SK-N-SH treated with all-trans-retinoic acid at 6 μM for 48 hours (cell line): ENCODE measurements at regions not wholly inside any gene's neighbourhood (a gene's known extent, or its start where the extent isn't known, plus 50 kb on each side); places are given as distances from the start of the nearest gene placed in this dataset.

Experiments
- ATAC-seq: fragments of 200-7000 bp; cut with Tn5 transposase; 3 replicates; pipeline ENCODE4 v1.9.1; 2020; ENCODE audit warnings: mild to moderate bottlenecking, moderate library complexity
- ARNTL ChIP-seq: fragments of 450-650 bp; formaldehyde crosslinking; IDR thresholded peaks from 2 replicates; pipeline ENCODE4 v1.5.0; 2020; ENCODE audit warnings: low read depth, mild to moderate bottlenecking, moderate library complexity, borderline replicate concordance
- BACH2 ChIP-seq: fragments of 250-450 bp; sonication (Bioruptor Pico); IDR thresholded peaks from 2 replicates; pipeline ENCODE4 v1.9.0; 2021; ENCODE audit warnings: mild to moderate bottlenecking, borderline replicate concordance
- CSDC2 ChIP-seq: fragments of 250-450 bp; sonication (Bioruptor Pico); IDR thresholded peaks from 2 replicates; pipeline ENCODE4 v1.5.0; 2020; ENCODE audit warnings: mild to moderate bottlenecking, moderate library complexity
- ESRRG ChIP-seq: fragments of 250-450 bp; sonication (Bioruptor Pico); IDR thresholded peaks from 2 replicates; pipeline ENCODE4 v1.6.1; 2021; ENCODE audit warnings: mild to moderate bottlenecking
- GLIS3 ChIP-seq: fragments of 250-450 bp; sonication (Bioruptor Pico); IDR thresholded peaks from 2 replicates; pipeline ENCODE4 v1.5.0; 2020; ENCODE audit warnings: mild to moderate bottlenecking, moderate library complexity
- ISL1 ChIP-seq: fragments of 250-450 bp; sonication (Bioruptor Pico); IDR thresholded peaks from 2 replicates; pipeline ENCODE4 v2.1.2; 2022; ENCODE audit warnings: mild to moderate bottlenecking, moderate library complexity
- OSR1 ChIP-seq: fragments of 250-450 bp; sonication (Bioruptor Pico); IDR thresholded peaks from 2 replicates; pipeline ENCODE4 v1.8.0; 2022; ENCODE audit warnings: moderate library complexity, mild to moderate bottlenecking, inconsistent platforms
- PATZ1 ChIP-seq: fragments of 250-450 bp; sonication (Bioruptor Pico); IDR thresholded peaks from 2 replicates; pipeline ENCODE4 v1.8.0; 2020; ENCODE audit warnings: mild to moderate bottlenecking, moderate library complexity, borderline replicate concordance
- POU6F1 ChIP-seq: fragments of 250-450 bp; sonication (Bioruptor Pico); IDR thresholded peaks from 2 replicates; pipeline ENCODE4 v1.8.0; 2021; ENCODE audit warnings: low read depth, mild to moderate bottlenecking, moderate library complexity, borderline replicate concordance
- PPARA ChIP-seq: fragments of 250-450 bp; sonication (Bioruptor Pico); IDR thresholded peaks from 2 replicates; pipeline ENCODE4 v1.5.0; 2020; ENCODE audit warnings: mild to moderate bottlenecking, borderline replicate concordance
- RARB ChIP-seq: fragments of 250-450 bp; sonication (Bioruptor Pico); IDR thresholded peaks from 2 replicates; pipeline ENCODE4 v1.8.0; 2021; ENCODE audit warnings: mild to moderate bottlenecking, moderate library complexity
- SNAI2 ChIP-seq: fragments of 250-450 bp; sonication (Bioruptor Pico); IDR thresholded peaks from 2 replicates; pipeline ENCODE4 v1.5.0; 2020; ENCODE audit warnings: mild to moderate bottlenecking, moderate library complexity
- TCF4 ChIP-seq: fragments of 250-450 bp; sonication (Bioruptor Pico); IDR thresholded peaks from 2 replicates; pipeline ENCODE4 v1.8.0; 2021; ENCODE audit warnings: mild to moderate bottlenecking, moderate library complexity, borderline replicate concordance
- TOX ChIP-seq: fragments of 250-450 bp; sonication (Bioruptor Pico); IDR thresholded peaks from 2 replicates; pipeline ENCODE4 v1.8.0; 2021; ENCODE audit warnings: mild to moderate bottlenecking, moderate library complexity, borderline replicate concordance
- ZC3H10 ChIP-seq: fragments of 250-450 bp; sonication (Bioruptor Pico); IDR thresholded peaks from 2 replicates; pipeline ENCODE4 v1.5.1; 2021; ENCODE audit warnings: mild to moderate bottlenecking, moderate library complexity
- ZFP3 ChIP-seq: fragments of 250-450 bp; sonication (Bioruptor Pico); IDR thresholded peaks from 2 replicates; pipeline ENCODE4 v1.5.0; 2020; ENCODE audit warnings: mild to moderate bottlenecking, moderate library complexity
- ZFP30 ChIP-seq: fragments of 450-650 bp; formaldehyde crosslinking; IDR thresholded peaks from 2 replicates; pipeline ENCODE4 v1.5.0; 2022; ENCODE audit warnings: mild to moderate bottlenecking, moderate library complexity
- ZNF565 ChIP-seq: fragments of 450-650 bp; formaldehyde crosslinking; conservative IDR thresholded peaks from 2 replicates; pipeline ENCODE4 v1.5.0; 2020; ENCODE audit warnings: low read depth, mild to moderate bottlenecking, moderate library complexity
- ZNF70 ChIP-seq: fragments of 450-650 bp; formaldehyde crosslinking; IDR thresholded peaks from 2 replicates; pipeline ENCODE4 v1.5.0; 2020; ENCODE audit warnings: mild to moderate bottlenecking, moderate library complexity
- ZNF8 ChIP-seq: fragments of 450-650 bp; formaldehyde crosslinking; IDR thresholded peaks from 2 replicates; pipeline ENCODE4 v1.5.0; 2020; ENCODE audit warnings: mild to moderate bottlenecking, moderate library complexity
- TF ChIP-seq, protein P1 (sequence below): fragments of 250-450 bp; sonication (Bioruptor Pico); IDR thresholded peaks from 2 replicates; pipeline ENCODE4 v1.5.1; 2020; ENCODE audit warnings: low read depth, mild to moderate bottlenecking, moderate library complexity
- TF ChIP-seq, protein P2 (sequence below): fragments of 250-450 bp; sonication (Bioruptor Pico); IDR thresholded peaks from 2 replicates; pipeline ENCODE4 v1.5.0; 2020; ENCODE audit warnings: mild to moderate bottlenecking, moderate library complexity

DNA sequence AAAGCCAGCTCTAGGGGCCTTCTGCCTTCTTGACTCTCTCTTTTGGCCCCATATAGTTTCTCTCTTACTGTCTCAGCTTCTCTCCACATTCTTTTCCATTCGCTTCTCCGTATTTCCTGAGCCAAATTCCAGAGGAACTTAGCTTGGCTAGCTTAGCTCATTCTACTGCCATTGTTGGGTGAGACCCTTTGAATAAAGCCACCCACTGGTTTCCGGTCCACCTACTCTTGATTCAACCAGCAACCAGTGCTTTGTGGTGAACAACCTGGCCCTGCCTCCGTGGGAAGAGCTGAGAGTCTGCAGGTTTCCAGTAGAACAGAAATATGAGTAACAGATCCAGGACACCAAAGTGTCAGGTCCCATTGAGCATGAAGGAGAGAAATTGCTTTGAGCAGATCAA is 81.3 kb upstream of the ARHGAP20 start:
- TF ChIP-seq OSR1 (CRISPR knock-in tag) (no peak), ZFP3 (CRISPR knock-in tag) (no peak)
- no peak for ATAC-seq

DNA sequence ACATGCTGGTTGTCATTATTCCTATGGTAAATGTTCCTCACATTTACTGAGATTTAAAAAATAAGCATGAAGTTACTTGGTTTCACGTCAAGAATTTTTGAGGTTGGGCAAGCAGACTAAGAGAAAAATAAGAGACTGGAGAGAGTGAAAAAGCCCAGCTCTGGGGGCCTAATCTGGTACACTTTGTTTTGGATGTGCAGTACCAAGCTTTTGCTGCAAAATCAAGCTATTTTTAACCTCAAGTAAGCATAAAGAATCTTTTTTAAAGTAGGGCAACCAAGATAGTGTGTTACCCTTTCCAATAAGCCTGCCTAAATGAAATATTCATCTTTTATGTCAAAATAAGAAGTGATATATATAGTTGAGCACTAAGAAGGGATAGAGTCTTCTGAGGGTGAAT is 79.4 kb upstream of the ARHGAP20 start:
- no peak for TF ChIP-seq ESRRG (CRISPR knock-in tag)
- no peak for TF ChIP-seq PATZ1 (CRISPR knock-in tag)
- no peak for TF ChIP-seq ZFP30 (CRISPR knock-in tag)
- TF ChIP-seq OSR1 (CRISPR knock-in tag): no peak
- no peak for TF ChIP-seq PPARA (CRISPR knock-in tag)
- TF ChIP-seq ZC3H10 (CRISPR knock-in tag): no peak
- no peak for TF ChIP-seq RARB (CRISPR knock-in tag)
- TF ChIP-seq ZNF8 (CRISPR knock-in tag): no peak
- TF ChIP-seq, protein P1, sequence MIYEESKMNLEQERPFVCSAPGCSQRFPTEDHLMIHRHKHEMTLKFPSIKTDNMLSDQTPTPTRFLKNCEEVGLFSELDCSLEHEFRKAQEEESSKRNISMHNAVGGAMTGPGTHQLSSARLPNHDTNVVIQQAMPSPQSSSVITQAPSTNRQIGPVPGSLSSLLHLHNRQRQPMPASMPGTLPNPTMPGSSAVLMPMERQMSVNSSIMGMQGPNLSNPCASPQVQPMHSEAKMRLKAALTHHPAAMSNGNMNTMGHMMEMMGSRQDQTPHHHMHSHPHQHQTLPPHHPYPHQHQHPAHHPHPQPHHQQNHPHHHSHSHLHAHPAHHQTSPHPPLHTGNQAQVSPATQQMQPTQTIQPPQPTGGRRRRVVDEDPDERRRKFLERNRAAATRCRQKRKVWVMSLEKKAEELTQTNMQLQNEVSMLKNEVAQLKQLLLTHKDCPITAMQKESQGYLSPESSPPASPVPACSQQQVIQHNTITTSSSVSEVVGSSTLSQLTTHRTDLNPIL (CRISPR knock-in tag): no peak
- TF ChIP-seq ZFP3 (CRISPR knock-in tag): no peak
- no peak for TF ChIP-seq CSDC2 (CRISPR knock-in tag)
- TF ChIP-seq ZNF70 (CRISPR knock-in tag): no peak
- no peak for TF ChIP-seq TOX (CRISPR knock-in tag)
- TF ChIP-seq, all 23 proteins: peak for 0
- no peak for ATAC-seq

DNA sequence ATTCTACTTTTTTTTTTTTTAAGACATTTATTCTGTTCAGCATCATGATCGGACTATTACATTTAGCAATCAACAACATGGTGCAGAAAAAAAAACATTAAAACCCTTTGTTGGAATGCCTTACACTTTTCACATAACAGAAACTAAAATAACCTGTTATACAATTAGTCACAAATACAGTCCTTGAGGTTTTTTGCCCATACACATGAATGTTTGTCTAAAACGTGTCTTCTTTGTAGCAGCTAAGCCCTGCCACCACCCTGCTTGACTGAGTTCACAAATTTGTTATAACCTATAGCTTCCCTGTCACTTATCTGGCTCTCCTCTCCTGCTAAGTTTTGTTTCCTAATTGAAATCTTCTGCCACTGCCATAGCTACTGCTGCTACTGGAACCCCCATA is 75.4 kb upstream of the ARHGAP20 start:
- no peak for ATAC-seq
- no peak for TF ChIP-seq POU6F1 (CRISPR knock-in tag)
- no peak for TF ChIP-seq TCF4 (CRISPR knock-in tag)
- no peak for TF ChIP-seq ZNF70 (CRISPR knock-in tag)
- no peak for TF ChIP-seq ZC3H10 (CRISPR knock-in tag)
- TF ChIP-seq ZNF565: no peak
- no peak for TF ChIP-seq CSDC2 (CRISPR knock-in tag)
- TF ChIP-seq ZNF8 (CRISPR knock-in tag): no peak
- TF ChIP-seq, all 23 proteins: peak for 0

GRCh38 chr11:110786226-110786902 is 74.1 kb upstream of the ARHGAP20 start:
- TF ChIP-seq ZFP3 (CRISPR knock-in tag) (no peak), ZFP30 (CRISPR knock-in tag) (no peak), RARB (CRISPR knock-in tag) (no peak), OSR1 (CRISPR knock-in tag) (no peak), BACH2 (CRISPR knock-in tag) (no peak), TOX (CRISPR knock-in tag) (no peak), ZNF8 (CRISPR knock-in tag) (no peak)
- TF ChIP-seq, protein P2, sequence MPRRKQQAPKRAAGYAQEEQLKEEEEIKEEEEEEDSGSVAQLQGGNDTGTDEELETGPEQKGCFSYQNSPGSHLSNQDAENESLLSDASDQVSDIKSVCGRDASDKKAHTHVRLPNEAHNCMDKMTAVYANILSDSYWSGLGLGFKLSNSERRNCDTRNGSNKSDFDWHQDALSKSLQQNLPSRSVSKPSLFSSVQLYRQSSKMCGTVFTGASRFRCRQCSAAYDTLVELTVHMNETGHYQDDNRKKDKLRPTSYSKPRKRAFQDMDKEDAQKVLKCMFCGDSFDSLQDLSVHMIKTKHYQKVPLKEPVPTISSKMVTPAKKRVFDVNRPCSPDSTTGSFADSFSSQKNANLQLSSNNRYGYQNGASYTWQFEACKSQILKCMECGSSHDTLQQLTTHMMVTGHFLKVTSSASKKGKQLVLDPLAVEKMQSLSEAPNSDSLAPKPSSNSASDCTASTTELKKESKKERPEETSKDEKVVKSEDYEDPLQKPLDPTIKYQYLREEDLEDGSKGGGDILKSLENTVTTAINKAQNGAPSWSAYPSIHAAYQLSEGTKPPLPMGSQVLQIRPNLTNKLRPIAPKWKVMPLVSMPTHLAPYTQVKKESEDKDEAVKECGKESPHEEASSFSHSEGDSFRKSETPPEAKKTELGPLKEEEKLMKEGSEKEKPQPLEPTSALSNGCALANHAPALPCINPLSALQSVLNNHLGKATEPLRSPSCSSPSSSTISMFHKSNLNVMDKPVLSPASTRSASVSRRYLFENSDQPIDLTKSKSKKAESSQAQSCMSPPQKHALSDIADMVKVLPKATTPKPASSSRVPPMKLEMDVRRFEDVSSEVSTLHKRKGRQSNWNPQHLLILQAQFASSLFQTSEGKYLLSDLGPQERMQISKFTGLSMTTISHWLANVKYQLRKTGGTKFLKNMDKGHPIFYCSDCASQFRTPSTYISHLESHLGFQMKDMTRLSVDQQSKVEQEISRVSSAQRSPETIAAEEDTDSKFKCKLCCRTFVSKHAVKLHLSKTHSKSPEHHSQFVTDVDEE: no peak
- ATAC-seq: no peak

DNA sequence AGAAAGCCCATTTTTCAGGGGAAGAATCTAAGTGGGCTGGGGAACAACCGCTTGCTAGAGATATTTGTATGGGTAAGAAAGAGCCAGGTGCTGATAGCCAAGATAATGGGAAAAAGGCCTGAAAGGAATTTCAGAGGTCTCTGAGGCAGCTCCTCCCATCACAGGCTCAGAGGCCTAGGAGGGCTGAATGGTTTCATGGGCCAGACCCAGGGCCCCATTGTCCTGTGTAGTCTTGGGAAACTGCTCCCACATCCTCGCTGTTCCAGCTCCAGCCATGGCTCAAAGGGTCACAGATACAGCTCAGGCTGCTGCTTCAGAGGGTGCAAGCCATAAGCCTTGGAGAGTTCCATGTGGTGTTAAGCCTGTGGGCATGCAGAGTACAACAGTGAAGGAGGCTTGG is 73.2 kb upstream of the ARHGAP20 start:
- TF ChIP-seq BACH2 (CRISPR knock-in tag) (no peak), RARB (CRISPR knock-in tag) (no peak), ISL1 (CRISPR knock-in tag) (no peak), PATZ1 (CRISPR knock-in tag) (no peak), TOX (CRISPR knock-in tag) (no peak), ARNTL (CRISPR knock-in tag) (no peak), ZNF565 (no peak), ESRRG (CRISPR knock-in tag) (no peak), TCF4 (CRISPR knock-in tag) (no peak), SNAI2 (CRISPR knock-in tag) (no peak), PPARA (CRISPR knock-in tag) (no peak), GLIS3 (CRISPR knock-in tag) (no peak)
- TF ChIP-seq, protein P1 (CRISPR knock-in tag): no peak
- TF ChIP-seq, all 23 proteins: peak for 0
- no peak for ATAC-seq
